Spinal cord (tissue), 10 donors: ENCODE measurements at regions not wholly inside any gene's neighbourhood (a gene's known extent, or its start where the extent isn't known, plus 50 kb on each side); places are given as distances from the start of the nearest gene placed in this dataset. TPM values are rescaled to one million over a fixed set of nuclear protein-coding genes. Genes with fewer than 3 reads are reported as not detected.
"Not testable (repeated sequence)": the region's sequence is repeated elsewhere in the genome, so short reads cannot be mapped to it uniquely, and the experiment has no call there.

Source experiments
- DNase-seq, 6 donors: peaks; one replicate each; pipeline versions ENCODE4 v3.0.0 to v3.0.0-alpha.2; 2013 to 2015; ENCODE audit warnings: low spot score in 6 of 6, low read depth in 4 of 6
- H3K27ac ChIP-seq: one replicate; pipeline ENCODE4 v1.5.1; 2013; ENCODE audit warnings: low read depth, low read length, control low read depth
- H3K27me3 ChIP-seq: one replicate; pipeline ENCODE4 v1.6.1; 2013; ENCODE audit warnings: low read length; ENCODE audit not compliant: control insufficient read depth, insufficient read depth
- H3K36me3 ChIP-seq: one replicate; pipeline ENCODE4 v1.6.1; 2013; ENCODE audit warnings: low read length; ENCODE audit not compliant: control insufficient read depth, insufficient read depth
- H3K4me1 ChIP-seq: one replicate; pipeline ENCODE4 v1.6.1; 2013; ENCODE audit warnings: low read length; ENCODE audit not compliant: control insufficient read depth, insufficient read depth
- H3K4me3 ChIP-seq: one replicate; pipeline ENCODE4 v1.5.1; 2013; ENCODE audit warnings: low read depth, low read length, control low read depth
- H3K9me3 ChIP-seq: one replicate; pipeline ENCODE4 v1.6.1; 2013; ENCODE audit warnings: low read length; ENCODE audit not compliant: control insufficient read depth, insufficient read depth
- WGBS: methylation state at CpG from one replicate; pipeline ENCODE4 v1.1.5; 2013; ENCODE audit warnings: missing lambda C conversion rate; ENCODE audit not compliant: insufficient coverage; 5-methylcytosine and 5-hydroxymethylcytosine counted together
- small RNA-seq: library from RNA; depleted of rRNA; stranded (forward); fragments of <200 nt; gene quantifications from one replicate; pipeline ENCODE3, GENCODE V24; 2014; ENCODE audit warnings: low replicate concordance
- donor health status: healthy.

DNA sequence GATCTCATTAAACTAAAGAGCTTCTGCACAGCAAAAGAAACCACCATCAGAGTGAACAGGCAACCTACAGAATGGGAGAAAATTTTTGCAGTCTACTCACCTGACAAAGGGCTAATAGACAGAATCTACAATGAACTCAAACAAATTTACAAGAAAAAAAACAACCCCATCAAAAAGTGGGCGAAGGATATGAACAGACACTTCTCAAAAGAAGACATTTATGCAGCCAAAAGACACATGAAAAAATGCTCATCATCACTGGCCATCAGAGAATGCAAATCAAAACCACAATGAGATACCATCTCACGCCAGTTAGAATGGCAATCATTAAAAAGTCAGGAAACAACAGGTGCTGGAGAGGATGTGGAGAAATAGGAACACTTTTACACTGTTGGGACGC lies 67.6 kb upstream of the PDPR start:
- H3K27me3 ChIP-seq, H3K27ac ChIP-seq, H3K4me3 ChIP-seq, DNase-seq, H3K9me3 ChIP-seq, H3K4me1 ChIP-seq, H3K36me3 ChIP-seq: not testable (repeated sequence)
- no CpG with 5 or more reads among the region's 3 CpGs for WGBS

DNA sequence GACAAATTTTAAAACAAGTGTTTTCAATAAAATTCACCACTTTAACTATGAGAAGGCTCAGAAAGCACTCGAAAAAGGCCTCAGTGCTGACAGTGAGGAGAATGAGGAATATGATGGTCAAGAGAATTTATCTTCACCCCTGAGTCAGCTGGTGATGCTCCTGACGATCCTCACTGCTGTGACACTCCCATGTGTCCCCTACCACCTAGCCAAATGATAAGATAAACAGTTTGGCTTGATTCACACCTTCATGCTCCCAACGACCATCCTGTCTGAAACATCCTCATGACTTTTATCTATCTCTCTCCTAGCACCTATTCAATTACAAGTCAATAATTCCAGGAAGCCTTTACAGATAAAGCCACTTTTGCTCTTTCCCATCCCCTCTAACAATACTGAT lies 66.0 kb upstream of the PDPR start:
- H3K4me1 ChIP-seq, H3K4me3 ChIP-seq, H3K27me3 ChIP-seq, H3K27ac ChIP-seq, DNase-seq, H3K36me3 ChIP-seq, H3K9me3 ChIP-seq: not testable (repeated sequence)
- WGBS, result 90% methylated on average over 2 of the region's 3 CpGs

DNA sequence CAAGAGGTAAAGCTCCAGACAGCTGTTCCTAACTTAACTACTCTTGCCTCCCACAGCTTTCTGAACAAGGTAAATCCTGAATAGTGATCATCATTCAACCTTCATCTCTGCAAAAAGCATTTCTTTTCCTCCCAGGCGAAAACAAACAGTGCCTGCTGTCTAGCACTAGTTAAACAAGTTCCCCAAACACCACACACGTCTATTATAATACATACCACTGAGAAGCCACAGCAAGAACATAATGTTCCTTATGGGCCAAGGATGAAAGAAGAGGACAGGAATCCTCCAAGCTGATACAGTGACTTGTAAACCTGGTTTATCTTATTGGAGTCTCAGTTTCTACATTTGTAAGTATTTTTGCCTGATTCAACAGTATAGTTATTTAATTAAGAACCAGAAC lies 56.1 kb upstream of the PDPR start:
- H3K36me3 ChIP-seq, H3K27ac ChIP-seq: not testable (repeated sequence)
- no CpG with 5 or more reads among the region's 2 CpGs for WGBS

DNA sequence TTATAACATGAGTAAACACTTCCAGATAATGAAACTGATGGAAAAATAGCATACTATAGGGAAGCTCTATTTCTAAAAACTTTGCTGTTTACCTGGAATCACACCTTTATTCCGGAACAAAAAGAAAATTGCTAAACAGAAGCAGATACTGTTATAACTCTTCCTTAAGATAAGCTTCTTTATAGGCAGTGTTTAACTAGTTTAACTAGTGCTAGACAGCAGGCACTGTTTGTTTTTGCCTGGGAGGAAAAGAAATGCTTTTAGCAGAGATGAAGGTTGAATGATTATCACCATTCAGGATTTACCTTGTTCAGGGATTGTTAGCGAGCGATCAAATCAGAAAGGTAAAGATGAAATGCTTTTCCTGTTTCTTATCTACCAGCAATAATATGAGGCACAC lies 54.7 kb upstream of the PDPR start:
- not testable (repeated sequence) for H3K9me3 ChIP-seq, H3K36me3 ChIP-seq, H3K4me3 ChIP-seq, H3K27ac ChIP-seq, DNase-seq, H3K4me1 ChIP-seq, H3K27me3 ChIP-seq
- WGBS, result no CpG with 5 or more reads among the region's 3 CpGs

More for the DNA sequence above, 56.1 kb upstream of the PDPR start:
- not testable (repeated sequence) for H3K4me1 ChIP-seq, H3K9me3 ChIP-seq, H3K4me3 ChIP-seq, DNase-seq, H3K27me3 ChIP-seq

DNA sequence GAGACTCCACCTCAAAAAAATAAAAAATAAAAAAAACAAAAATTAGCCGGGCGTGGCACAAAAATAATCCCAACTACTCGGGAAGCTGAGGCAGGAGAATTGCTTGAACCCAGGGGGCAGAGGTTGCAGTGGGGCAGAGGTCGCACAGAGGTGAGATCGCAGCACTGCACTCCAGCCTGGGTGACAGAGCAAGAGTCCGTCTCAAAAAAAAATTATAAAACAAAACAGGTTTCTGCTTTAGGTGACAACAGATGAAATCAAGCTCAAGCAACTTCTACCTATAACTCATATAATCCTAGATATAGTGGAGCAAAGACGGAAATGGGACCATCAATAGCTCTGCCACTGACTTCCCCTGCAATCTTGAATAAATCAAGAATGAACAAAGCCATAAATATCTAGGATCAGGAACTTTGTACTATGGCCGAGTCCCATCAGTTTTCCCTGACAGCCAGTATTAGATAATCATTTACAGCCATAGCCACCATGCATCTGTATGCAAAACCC lies 53.6 kb upstream of the PDPR start:
- WGBS, result 91% methylated on average over 4 of the region's 8 CpGs

DNA sequence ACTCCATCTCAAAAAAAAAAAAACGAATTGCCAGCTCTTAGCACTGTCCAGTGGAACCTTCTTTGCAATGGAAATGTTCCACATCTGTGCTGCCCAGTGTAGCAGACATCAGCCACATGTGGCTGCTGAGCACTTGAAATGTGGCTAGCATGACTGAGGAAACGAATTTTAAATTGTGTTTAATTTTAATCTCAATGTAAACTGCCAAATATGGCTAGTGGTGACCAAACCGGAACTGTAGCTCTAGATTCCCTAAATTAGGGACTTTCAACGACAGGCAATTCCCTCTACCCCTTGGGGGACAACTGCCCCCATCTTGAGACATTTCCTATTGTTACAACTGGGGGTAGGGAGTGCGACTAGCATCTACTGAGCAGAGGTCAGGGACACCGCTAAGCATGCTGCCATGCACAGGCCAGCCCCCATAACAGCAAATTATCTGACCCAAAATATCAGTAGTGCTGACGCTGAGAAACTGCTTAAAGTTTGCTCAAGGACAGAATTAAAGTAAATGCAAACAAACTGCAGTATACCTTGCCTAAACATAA lies 52.4 kb upstream of the PDPR start:
- not testable (repeated sequence) for H3K9me3 ChIP-seq, DNase-seq, H3K36me3 ChIP-seq, H3K27ac ChIP-seq, H3K27me3 ChIP-seq, H3K4me1 ChIP-seq, H3K4me3 ChIP-seq
- 88% methylated on average over 1 of the region's 7 CpGs for WGBS

More for the DNA sequence above, 53.6 kb upstream of the PDPR start:
- not testable (repeated sequence) for H3K4me3 ChIP-seq, DNase-seq, H3K36me3 ChIP-seq, H3K4me1 ChIP-seq, H3K27me3 ChIP-seq, H3K27ac ChIP-seq, H3K9me3 ChIP-seq

DNA sequence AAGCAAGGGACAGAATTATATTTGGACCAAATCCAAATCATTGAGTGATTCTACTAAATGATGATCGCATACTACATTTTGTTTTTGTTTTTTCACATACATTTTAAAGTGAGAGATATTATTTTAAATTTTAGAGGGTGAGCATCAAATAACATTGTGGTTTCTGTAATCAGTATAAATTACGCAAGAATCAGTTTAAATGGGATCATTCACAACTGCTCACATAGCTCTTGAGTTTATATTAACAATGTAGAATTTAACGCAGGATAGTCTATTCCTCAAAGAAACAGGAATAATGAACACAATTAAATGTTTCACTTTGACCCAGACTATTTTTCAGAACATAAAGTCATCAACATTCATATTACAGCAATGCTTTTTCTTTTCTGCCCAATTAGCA lies 51.2 kb upstream of the PDPR start:
- WGBS, result no CpG with 5 or more reads among the region's 3 CpGs
- H3K4me1 ChIP-seq, H3K27ac ChIP-seq, H3K27me3 ChIP-seq, H3K4me3 ChIP-seq, H3K9me3 ChIP-seq, DNase-seq, H3K36me3 ChIP-seq: not testable (repeated sequence)

Small RNA genes in the stretch of these regions (small RNA-seq; reads per million reads assigned to genes)
- not detected for gene MIR1972-2
